GM12865 (cell line): ENCODE measurements at regions not wholly inside any gene's neighbourhood (a gene's known extent, or its start where the extent isn't known, plus 50 kb on each side); places are given as distances from the start of the nearest gene placed in this dataset.

ENCODE experiments used
- DNase-seq: peaks from one replicate; pipeline ENCODE4 v3.0.0; 2010; ENCODE audit warnings: low read depth
- H3K4me3 ChIP-seq: 2 replicates; pipeline ENCODE4 v1.5.1; 2011; ENCODE audit warnings: mild to moderate bottlenecking, low read depth, low read length, control low read depth
- TF ChIP-seq, protein P1 (sequence below): IDR thresholded peaks from 2 replicates; pipeline ENCODE4 v1.5.1; 2011; ENCODE audit warnings: low read length, control low read depth, low read depth, inconsistent platforms; ENCODE audit not compliant: insufficient read depth; ENCODE audit errors: missing control alignments

DNA sequence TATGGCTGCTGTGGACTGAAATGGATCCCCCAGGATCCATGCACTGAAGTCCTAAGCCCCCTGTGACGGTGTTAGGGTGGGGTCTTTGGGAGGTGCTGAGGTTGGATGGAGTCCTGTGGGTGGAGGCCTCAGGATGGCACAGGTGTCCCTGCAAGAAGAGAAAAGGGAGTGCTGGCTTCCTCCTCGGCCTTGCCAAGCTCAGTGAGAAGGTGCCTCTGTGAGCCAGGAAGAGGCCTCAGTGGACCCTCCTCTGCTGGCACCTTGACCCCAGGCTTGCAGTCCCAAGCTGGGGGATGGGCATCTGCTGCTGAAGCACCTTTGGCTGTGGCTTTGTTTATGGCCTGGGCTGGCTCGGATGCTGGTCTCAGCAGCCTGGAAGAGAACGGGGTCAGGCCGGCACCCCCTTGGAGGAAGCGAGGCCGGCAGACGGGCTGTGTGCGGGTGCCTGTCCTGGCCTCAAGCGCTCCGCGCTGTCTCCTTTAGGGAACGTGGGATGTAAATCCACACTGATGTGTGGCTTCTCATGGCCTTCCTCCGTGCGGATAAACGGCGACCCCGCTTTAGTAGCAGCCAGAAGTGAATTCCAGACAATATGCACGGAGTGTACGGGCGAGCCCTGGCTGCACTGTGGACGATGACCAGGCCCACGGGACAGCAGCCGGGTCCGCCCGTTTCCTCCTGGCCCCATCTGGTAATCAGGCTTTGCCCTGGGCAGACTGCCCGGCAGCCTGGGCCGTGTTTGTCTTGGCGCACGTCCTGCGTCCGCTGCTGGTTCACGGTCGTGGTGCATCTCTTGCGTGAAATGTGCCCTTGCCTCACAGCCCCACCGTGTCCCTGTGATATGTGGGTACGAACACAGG lies 182.6 kb downstream of the ERMARD start:
- TF ChIP-seq, protein P1, sequence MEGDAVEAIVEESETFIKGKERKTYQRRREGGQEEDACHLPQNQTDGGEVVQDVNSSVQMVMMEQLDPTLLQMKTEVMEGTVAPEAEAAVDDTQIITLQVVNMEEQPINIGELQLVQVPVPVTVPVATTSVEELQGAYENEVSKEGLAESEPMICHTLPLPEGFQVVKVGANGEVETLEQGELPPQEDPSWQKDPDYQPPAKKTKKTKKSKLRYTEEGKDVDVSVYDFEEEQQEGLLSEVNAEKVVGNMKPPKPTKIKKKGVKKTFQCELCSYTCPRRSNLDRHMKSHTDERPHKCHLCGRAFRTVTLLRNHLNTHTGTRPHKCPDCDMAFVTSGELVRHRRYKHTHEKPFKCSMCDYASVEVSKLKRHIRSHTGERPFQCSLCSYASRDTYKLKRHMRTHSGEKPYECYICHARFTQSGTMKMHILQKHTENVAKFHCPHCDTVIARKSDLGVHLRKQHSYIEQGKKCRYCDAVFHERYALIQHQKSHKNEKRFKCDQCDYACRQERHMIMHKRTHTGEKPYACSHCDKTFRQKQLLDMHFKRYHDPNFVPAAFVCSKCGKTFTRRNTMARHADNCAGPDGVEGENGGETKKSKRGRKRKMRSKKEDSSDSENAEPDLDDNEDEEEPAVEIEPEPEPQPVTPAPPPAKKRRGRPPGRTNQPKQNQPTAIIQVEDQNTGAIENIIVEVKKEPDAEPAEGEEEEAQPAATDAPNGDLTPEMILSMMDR = no peak
- H3K4me3 ChIP-seq = no peak overlapping the region
- DNase-seq = no peak

DNA sequence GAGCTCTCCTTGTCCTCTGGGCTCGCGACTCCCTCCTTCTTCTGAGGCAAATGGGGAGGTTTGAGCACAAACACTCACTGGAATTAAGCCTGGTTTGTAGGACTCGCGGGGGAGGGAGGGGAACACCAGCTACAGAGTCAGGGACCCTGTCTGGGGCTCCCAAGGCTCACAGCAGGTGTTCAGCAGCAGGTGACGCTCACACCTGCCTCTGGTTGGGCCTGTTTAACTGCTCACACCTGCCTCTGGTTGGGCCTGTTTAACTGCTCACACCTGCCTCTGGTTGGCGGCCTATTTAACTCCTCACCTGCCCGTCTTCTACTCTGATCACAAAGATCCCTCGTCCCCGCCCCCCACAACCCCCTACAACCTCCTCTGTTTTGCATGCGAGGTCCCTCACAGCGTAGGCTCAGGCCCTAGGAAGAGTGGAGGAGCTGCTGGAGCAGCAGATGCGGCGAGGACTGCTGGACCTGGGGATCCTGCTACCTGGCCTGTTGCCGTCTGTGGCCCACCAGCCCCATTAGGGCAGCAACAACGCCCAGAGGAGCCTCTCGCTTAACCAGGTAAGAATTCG lies 181.9 kb downstream of the ERMARD start:
- no peak overlapping the region for H3K4me3 ChIP-seq
- TF ChIP-seq, protein P1 = no peak
- DNase-seq = no peak

DNA sequence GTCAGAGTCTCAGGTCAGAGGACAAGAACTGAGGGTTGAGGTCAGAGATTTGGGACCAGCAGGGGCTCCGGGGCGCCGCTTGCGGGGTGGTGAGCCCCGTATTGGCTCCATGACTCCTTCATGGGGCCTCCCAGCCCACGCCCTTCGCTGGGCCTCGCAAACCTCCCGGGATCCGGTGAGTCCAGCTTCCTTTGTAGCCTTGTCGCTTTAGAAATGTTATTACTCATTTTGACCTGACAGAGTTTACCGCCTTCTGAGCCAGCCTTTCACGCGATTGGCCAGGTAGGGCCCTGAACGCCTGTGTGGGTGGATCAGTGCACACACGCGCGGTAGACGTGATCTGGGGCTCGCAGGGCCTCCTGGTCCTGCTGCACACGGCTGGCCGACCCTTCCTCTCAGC lies 181.1 kb downstream of the ERMARD start:
- H3K4me3 ChIP-seq = no peak overlapping the region
- TF ChIP-seq, protein P1 = no peak
- no peak for DNase-seq

DNA sequence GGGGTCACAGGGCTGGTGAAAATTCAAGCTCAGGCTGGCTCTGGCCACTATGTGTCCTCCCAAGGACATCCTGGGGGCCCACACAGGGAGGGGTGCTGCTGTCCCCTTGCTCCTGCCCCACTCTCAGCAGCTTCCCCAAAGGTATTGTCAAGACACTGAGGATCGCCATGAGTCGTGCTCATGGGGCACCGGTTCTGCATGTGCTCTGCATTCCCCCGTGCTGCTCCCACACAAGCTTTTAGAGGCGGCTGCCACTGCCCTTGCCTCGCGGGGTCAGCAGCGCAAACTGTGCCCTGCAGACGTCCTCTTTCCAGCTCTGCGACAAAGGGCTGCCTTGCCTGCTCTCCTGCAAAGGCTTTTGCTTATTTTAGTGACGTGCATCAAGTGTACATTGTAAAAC lies 179.8 kb downstream of the ERMARD start:
- TF ChIP-seq, protein P1 = no peak
- no peak for DNase-seq
- H3K4me3 ChIP-seq = no peak overlapping the region

DNA sequence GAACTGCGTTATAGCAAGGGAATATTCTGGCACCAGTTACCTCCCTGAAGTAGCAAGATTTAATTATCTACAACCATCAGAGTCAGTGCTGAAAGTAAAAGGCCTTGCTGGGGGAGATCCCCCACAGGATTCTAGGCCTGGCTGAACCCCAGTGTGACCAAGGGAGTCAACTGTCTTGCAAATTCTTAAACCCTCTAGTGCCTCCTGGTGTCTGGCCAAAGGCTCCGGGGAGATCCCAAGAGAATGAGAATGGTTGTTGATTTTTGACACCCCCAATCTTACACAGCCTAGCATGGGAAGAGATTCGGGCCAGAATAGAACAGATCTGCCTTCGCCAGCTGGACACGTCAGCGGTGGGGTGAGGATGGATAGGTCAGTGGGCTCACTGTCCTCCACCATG lies 179.4 kb downstream of the ERMARD start:
- no peak for DNase-seq
- no peak overlapping the region for H3K4me3 ChIP-seq
- TF ChIP-seq, protein P1 = no peak

DNA sequence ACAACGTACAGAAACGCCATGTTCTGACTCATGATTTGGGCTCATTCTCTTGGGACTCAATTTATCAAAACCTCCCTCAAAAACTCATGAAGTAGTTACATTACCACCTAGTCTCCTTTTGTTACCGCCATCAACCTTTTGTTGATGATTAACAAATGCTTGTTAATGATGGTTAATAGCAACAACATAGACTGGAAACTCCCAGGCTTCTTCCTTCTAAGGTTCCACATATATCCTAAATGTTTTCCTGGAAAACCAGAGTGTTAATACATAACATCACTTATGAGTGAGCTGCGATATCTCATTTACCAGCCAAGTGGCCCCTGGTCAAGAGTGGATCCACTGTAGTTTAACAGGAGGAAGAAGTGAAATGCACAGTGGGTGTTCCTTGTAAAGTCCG lies 176.3 kb downstream of the ERMARD start:
- no peak overlapping the region for H3K4me3 ChIP-seq
- no peak for DNase-seq
- TF ChIP-seq, protein P1 = no peak
